ENCODE measurements at regions not wholly inside any gene's neighbourhood (a gene's known extent, or its start where the extent isn't known, plus 50 kb on each side); places are given as distances from the start of the nearest gene placed in this dataset.

GRCh38 chr15:79230766-79231165 lies 51.8 kb upstream of the ANKRD34C start:
- TF ChIP-seq, protein P1, sequence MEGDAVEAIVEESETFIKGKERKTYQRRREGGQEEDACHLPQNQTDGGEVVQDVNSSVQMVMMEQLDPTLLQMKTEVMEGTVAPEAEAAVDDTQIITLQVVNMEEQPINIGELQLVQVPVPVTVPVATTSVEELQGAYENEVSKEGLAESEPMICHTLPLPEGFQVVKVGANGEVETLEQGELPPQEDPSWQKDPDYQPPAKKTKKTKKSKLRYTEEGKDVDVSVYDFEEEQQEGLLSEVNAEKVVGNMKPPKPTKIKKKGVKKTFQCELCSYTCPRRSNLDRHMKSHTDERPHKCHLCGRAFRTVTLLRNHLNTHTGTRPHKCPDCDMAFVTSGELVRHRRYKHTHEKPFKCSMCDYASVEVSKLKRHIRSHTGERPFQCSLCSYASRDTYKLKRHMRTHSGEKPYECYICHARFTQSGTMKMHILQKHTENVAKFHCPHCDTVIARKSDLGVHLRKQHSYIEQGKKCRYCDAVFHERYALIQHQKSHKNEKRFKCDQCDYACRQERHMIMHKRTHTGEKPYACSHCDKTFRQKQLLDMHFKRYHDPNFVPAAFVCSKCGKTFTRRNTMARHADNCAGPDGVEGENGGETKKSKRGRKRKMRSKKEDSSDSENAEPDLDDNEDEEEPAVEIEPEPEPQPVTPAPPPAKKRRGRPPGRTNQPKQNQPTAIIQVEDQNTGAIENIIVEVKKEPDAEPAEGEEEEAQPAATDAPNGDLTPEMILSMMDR (IDR thresholded peaks at IDR 0.05; ENCODE audit: extremely low read depth, insufficient read depth, missing control alignments), result no peak
- no peak for DNase-seq (ENCODE audit: low spot score)
- in situ Hi-C loops (cut with MboI; ENCODE audit: low pct_unique_long_range_greater_than_20kb, low sequenced_read_pairs, unreplicated experiment), result no loop called here

DNA sequence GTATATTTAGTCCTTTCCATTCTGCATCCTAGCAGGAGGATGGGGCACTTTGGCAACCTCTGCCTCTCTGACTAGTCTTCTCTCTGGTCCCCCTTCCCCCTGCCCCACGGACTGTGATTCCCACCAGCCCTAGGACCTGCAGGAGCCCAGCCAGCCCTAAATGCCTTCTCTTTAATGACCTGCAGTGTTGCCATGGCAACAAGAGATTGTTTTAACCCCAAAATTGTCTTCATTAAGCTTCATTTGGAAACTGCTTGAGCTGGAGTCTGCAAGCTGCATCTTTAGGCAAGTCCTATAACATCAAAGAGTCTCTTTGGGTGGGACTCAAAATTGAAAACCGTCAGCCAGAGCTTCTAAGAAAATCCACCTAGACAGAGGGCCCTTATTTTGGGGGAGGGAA lies 59.7 kb upstream of the ANKRD34C start:
- no peak for DNase-seq (ENCODE audit: low spot score)
- TF ChIP-seq, protein P1 (IDR thresholded peaks at IDR 0.05; ENCODE audit: extremely low read depth, insufficient read depth, missing control alignments), result no peak
- in situ Hi-C loops (cut with MboI; ENCODE audit: low pct_unique_long_range_greater_than_20kb, low sequenced_read_pairs, unreplicated experiment), result no loop called here

GRCh38 chr15:79221696-79222095 lies 60.8 kb upstream of the ANKRD34C start:
- in situ Hi-C loops (cut with MboI; ENCODE audit: low pct_unique_long_range_greater_than_20kb, low sequenced_read_pairs, unreplicated experiment), result no loop called here
- TF ChIP-seq, protein P1 (IDR thresholded peaks at IDR 0.05; ENCODE audit: extremely low read depth, insufficient read depth, missing control alignments), result no peak
- no peak for DNase-seq (ENCODE audit: low spot score)

- no peak for DNase-seq (ENCODE audit: low spot score)
- TF ChIP-seq, protein P1 (IDR thresholded peaks at IDR 0.05; ENCODE audit: extremely low read depth, insufficient read depth, missing control alignments), result no peak
- in situ Hi-C loops (cut with MboI; ENCODE audit: low pct_unique_long_range_greater_than_20kb, low sequenced_read_pairs, unreplicated experiment), result no loop called here
Observed at GRCh38 chr15:79219393-79220056, 63.0 kb upstream of the ANKRD34C start.

- in situ Hi-C loops (cut with MboI; ENCODE audit: low pct_unique_long_range_greater_than_20kb, low sequenced_read_pairs, unreplicated experiment), result no loop called here
- DNase-seq (ENCODE audit: low spot score), result no peak
- TF ChIP-seq, protein P1 (IDR thresholded peaks at IDR 0.05; ENCODE audit: extremely low read depth, insufficient read depth, missing control alignments), result peak; percentile 17
Observed at GRCh38 chr15:79218588-79219200, 63.8 kb upstream of the ANKRD34C start.

DNA sequence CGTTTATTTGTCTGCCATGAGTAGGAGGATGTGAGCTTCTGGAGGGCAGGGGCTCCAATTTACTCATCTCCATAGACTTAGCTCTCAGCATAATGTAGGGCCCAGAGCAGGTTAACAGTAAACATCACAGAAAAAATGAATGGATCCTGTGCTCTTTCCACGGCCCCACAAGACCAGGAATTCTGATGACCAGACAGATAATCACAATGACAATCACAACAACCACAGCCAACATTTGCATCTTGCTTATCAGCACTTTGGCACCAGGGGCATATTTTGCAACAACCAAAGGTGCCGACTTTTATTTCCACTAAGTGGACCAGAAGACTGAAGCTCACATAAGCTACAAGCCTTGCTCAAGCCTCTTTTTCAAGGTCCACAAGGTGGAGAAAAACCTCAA lies 68.9 kb upstream of the ANKRD34C start:
- TF ChIP-seq, protein P1 (IDR thresholded peaks at IDR 0.05; ENCODE audit: extremely low read depth, insufficient read depth, missing control alignments), result no peak
- DNase-seq (ENCODE audit: low spot score), result no peak

More for the DNA sequence above, 68.9 kb upstream of the ANKRD34C start:
- in situ Hi-C loops (cut with MboI; ENCODE audit: low pct_unique_long_range_greater_than_20kb, low sequenced_read_pairs, unreplicated experiment), result no loop called here
